GM12878 (cell line): ENCODE measurements at regions not wholly inside any gene's neighbourhood (a gene's known extent, or its start where the extent isn't known, plus 50 kb on each side); places are given as distances from the start of the nearest gene placed in this dataset.

Source experiments
- BCL11A ChIP-seq: IDR thresholded peaks from 2 replicates; pipeline ENCODE4 v1.6.1; 2011; ENCODE audit warnings: low read depth, low read length
- BHLHE40 ChIP-seq, 2 experiments: fragments of 450-650 bp in 1 of 2; IDR thresholded peaks; 2 replicates each; pipeline ENCODE4 v1.6.1; 2011 to 2017; ENCODE audit warnings: low read depth in 2 of 2, borderline replicate concordance in 1 of 2, improper control_type of control experiment in 1 of 2, low read length in 1 of 2, mild to moderate bottlenecking in 1 of 2
- DPF2 ChIP-seq: fragments of 450-650 bp; IDR thresholded peaks from 2 replicates; pipeline ENCODE4 v1.6.1; 2017; ENCODE audit warnings: mild to moderate bottlenecking
- FOS ChIP-seq: IDR thresholded peaks from 3 replicates; pipeline ENCODE4 v1.6.1; 2011; ENCODE audit warnings: borderline replicate concordance; ENCODE audit not compliant: insufficient read length; ENCODE audit errors: extremely low read depth
- KLF5 ChIP-seq: fragments of 450-650 bp; IDR thresholded peaks from 2 replicates; pipeline ENCODE4 v1.6.1; 2014; ENCODE audit warnings: mild to moderate bottlenecking; ENCODE audit not compliant: partially characterized antibody
- MTA2 ChIP-seq: fragments of 450-650 bp; IDR thresholded peaks from 2 replicates; pipeline ENCODE4 v1.6.1; 2016; ENCODE audit warnings: low read depth, mild to moderate bottlenecking, moderate library complexity
- NR2F1 ChIP-seq: fragments of 450-650 bp; conservative IDR thresholded peaks from 2 replicates; pipeline ENCODE4 v1.6.1; 2017; ENCODE audit warnings: mild to moderate bottlenecking
- PAX5 ChIP-seq: IDR thresholded peaks from 2 replicates; pipeline ENCODE4 v1.6.1; 2011; ENCODE audit warnings: low read depth, low read length, borderline replicate concordance
- RUNX3 ChIP-seq: IDR thresholded peaks from 2 replicates; pipeline ENCODE4 v1.6.1; 2012; ENCODE audit warnings: low read length, inconsistent platforms
- SPI1 ChIP-seq: IDR thresholded peaks from 2 replicates; pipeline ENCODE4 v1.6.1; 2011; ENCODE audit warnings: low read depth, mild to moderate bottlenecking, low read length, moderate library complexity, borderline replicate concordance; ENCODE audit not compliant: insufficient read depth
- ZNF217 ChIP-seq: fragments of 450-650 bp; IDR thresholded peaks from 2 replicates; pipeline ENCODE4 v1.6.1; 2017; ENCODE audit warnings: antibody characterized with exemption, mild to moderate bottlenecking
- TF ChIP-seq, protein P1 (sequence below): fragments of 450-650 bp; IDR thresholded peaks from 2 replicates; pipeline ENCODE4 v1.6.1; 2017; ENCODE audit warnings: mild to moderate bottlenecking, low read depth, inconsistent platforms; ENCODE audit not compliant: poor library complexity, severe bottlenecking
- TF ChIP-seq, protein P2 (sequence below): IDR thresholded peaks from 2 replicates; pipeline ENCODE4 v1.6.1; 2012; ENCODE audit warnings: mild to moderate bottlenecking, low read depth, low read length

DNA sequence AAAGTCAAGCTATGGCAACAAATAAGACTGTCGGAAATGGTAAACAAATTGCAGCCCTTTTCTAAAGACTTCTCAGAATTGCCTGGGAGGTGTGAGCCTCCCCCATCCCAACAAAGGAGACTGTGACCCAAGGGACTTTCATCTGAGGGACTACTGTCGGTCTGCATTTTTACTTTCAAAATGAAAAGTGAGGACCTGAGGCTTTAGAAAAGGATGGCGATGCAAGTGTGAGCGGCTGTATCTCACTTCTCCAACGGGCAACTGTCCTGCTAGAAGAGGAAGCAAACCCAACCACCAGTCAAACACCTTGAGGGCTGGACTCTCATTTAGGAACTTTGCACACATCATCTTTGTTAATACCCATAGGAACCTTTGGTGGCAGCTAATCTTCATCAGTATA is 62.6 kb upstream of the CLNK start (continued):
- TF ChIP-seq BCL11A: 0 out of 2 replicates have a peak, but pooled peaks have one; percentile 46
- TF ChIP-seq RUNX3: peak; percentile 69; the same call in 1 of the 2 replicates
- TF ChIP-seq KLF5: peak; percentile 35
- peak; percentile 67 for TF ChIP-seq MTA2
- 0 out of 2 replicates have a peak, but pooled peaks have one; percentile 16 for TF ChIP-seq ZNF217
- TF ChIP-seq DPF2: peak; percentile 70; the same call in 1 of the 2 replicates
- TF ChIP-seq, protein P1, sequence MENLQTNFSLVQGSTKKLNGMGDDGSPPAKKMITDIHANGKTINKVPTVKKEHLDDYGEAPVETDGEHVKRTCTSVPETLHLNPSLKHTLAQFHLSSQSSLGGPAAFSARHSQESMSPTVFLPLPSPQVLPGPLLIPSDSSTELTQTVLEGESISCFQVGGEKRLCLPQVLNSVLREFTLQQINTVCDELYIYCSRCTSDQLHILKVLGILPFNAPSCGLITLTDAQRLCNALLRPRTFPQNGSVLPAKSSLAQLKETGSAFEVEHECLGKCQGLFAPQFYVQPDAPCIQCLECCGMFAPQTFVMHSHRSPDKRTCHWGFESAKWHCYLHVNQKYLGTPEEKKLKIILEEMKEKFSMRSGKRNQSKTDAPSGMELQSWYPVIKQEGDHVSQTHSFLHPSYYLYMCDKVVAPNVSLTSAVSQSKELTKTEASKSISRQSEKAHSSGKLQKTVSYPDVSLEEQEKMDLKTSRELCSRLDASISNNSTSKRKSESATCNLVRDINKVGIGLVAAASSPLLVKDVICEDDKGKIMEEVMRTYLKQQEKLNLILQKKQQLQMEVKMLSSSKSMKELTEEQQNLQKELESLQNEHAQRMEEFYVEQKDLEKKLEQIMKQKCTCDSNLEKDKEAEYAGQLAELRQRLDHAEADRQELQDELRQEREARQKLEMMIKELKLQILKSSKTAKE: peak; percentile 54
- 0 out of 2 replicates have a peak, but pooled peaks have one; percentile 24 for TF ChIP-seq NR2F1
- TF ChIP-seq SPI1: peak; percentile 55; the same call in 1 of the 2 replicates
- TF ChIP-seq BHLHE40 (IDR thresholded peaks at IDR 0.05; ENCODE audit: borderline replicate concordance in 1 of 2, low read depth in 2 of 2, low read length in 1 of 2): peak; percentile 52 to 56; a peak in 2 of 4 replicates
- no peak for TF ChIP-seq FOS
- peak; percentile 34; the same call in 1 of the 2 replicates for TF ChIP-seq PAX5
- TF ChIP-seq, protein P2, sequence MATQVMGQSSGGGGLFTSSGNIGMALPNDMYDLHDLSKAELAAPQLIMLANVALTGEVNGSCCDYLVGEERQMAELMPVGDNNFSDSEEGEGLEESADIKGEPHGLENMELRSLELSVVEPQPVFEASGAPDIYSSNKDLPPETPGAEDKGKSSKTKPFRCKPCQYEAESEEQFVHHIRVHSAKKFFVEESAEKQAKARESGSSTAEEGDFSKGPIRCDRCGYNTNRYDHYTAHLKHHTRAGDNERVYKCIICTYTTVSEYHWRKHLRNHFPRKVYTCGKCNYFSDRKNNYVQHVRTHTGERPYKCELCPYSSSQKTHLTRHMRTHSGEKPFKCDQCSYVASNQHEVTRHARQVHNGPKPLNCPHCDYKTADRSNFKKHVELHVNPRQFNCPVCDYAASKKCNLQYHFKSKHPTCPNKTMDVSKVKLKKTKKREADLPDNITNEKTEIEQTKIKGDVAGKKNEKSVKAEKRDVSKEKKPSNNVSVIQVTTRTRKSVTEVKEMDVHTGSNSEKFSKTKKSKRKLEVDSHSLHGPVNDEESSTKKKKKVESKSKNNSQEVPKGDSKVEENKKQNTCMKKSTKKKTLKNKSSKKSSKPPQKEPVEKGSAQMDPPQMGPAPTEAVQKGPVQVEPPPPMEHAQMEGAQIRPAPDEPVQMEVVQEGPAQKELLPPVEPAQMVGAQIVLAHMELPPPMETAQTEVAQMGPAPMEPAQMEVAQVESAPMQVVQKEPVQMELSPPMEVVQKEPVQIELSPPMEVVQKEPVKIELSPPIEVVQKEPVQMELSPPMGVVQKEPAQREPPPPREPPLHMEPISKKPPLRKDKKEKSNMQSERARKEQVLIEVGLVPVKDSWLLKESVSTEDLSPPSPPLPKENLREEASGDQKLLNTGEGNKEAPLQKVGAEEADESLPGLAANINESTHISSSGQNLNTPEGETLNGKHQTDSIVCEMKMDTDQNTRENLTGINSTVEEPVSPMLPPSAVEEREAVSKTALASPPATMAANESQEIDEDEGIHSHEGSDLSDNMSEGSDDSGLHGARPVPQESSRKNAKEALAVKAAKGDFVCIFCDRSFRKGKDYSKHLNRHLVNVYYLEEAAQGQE: no peak
- TF ChIP-seq, all 136 proteins: peak for 34
